NCI-H748 treated with DMSO at 0.1 percent for 48 hours (cell line): ENCODE measurements at regions not wholly inside any gene's neighbourhood (a gene's known extent, or its start where the extent isn't known, plus 50 kb on each side); places are given as distances from the start of the nearest gene placed in this dataset.
"Not testable (repeated sequence)": the region's sequence is repeated elsewhere in the genome, so short reads cannot be mapped to it uniquely, and the experiment has no call there.

ENCODE experiments used
- DNase-seq: peaks from one replicate; lab custom pipeline; 2025; lab: John Stamatoyannopoulos, UW

GRCh38 chr7:79552463-79552862, 99.0 kb upstream of the MAGI2 start:
- no peak for DNase-seq

- no peak for DNase-seq
Measured at GRCh38 chr7:79548727-79549126, 95.3 kb upstream of the MAGI2 start.

GRCh38 chr7:79547132-79547531, 93.7 kb upstream of the MAGI2 start:
- no peak for DNase-seq

- no peak for DNase-seq
Measured at GRCh38 chr7:79540592-79540991, 87.1 kb upstream of the MAGI2 start.

- DNase-seq = no peak
Measured at GRCh38 chr7:79534128-79534527, 80.7 kb upstream of the MAGI2 start.

GRCh38 chr7:79531905-79532664, 78.6 kb upstream of the MAGI2 start:
- DNase-seq = no peak

GRCh38 chr7:79531116-79531515, 77.6 kb upstream of the MAGI2 start:
- DNase-seq = peak; percentile 75

- DNase-seq = no peak
Measured at GRCh38 chr7:79529881-79530235, 76.4 kb upstream of the MAGI2 start.

GRCh38 chr7:79529214-79529880, 75.9 kb upstream of the MAGI2 start:
- DNase-seq = peak; percentile 41

GRCh38 chr7:79528421-79528820, 75.0 kb upstream of the MAGI2 start:
- DNase-seq = no peak

GRCh38 chr7:79524048-79524447, 70.6 kb upstream of the MAGI2 start:
- no peak for DNase-seq

- DNase-seq = no peak
Measured at GRCh38 chr7:79523436-79523835, 70.0 kb upstream of the MAGI2 start.

GRCh38 chr7:79520543-79520942, 67.1 kb upstream of the MAGI2 start:
- DNase-seq = no peak

- no peak for DNase-seq
Measured at GRCh38 chr7:79515358-79515757, 61.9 kb upstream of the MAGI2 start.

- no peak for DNase-seq
Measured at GRCh38 chr7:79513261-79513660, 59.8 kb upstream of the MAGI2 start.

GRCh38 chr7:79512261-79512660, 58.8 kb upstream of the MAGI2 start:
- DNase-seq = no peak

- DNase-seq = not testable (repeated sequence)
Measured at GRCh38 chr7:79511056-79511455, 57.6 kb upstream of the MAGI2 start.

GRCh38 chr7:79507131-79507530, 53.7 kb upstream of the MAGI2 start:
- DNase-seq = no peak

GRCh38 chr7:79506481-79506880, 53.0 kb upstream of the MAGI2 start:
- DNase-seq = no peak

- DNase-seq = no peak
Measured at GRCh38 chr7:79504607-79505389, 51.3 kb upstream of the MAGI2 start.
